WTC11 (cell line): ENCODE measurements at regions not wholly inside any gene's neighbourhood (a gene's known extent, or its start where the extent isn't known, plus 50 kb on each side); places are given as distances from the start of the nearest gene placed in this dataset.

Experiments
- ATAC-seq: fragments of 200-7000 bp; cut with Tn5 transposase; 2 replicates; pipeline ENCODE4 v1.10.0; 2021; ENCODE audit warnings: mild to moderate bottlenecking, moderate library complexity
- CTCF ChIA-PET: fragments of 300-600 bp; sonication (Branson Sonifier 250); formaldehyde crosslinking; loops from one replicate; lab custom pipeline; 2021; ENCODE audit warnings: antibody characterized with exemption; lab: Charles Lee
- POLR2A ChIA-PET: fragments of 350-600 bp; sonication (Branson Sonifier 250); formaldehyde crosslinking; loops from one replicate; lab custom pipeline; 2021; ENCODE audit warnings: antibody characterized with exemption; lab: Charles Lee
- DNase-seq: peaks from one replicate; pipeline ENCODE4 v3.0.0; 2021; ENCODE audit warnings: low spot score
- H3K27ac Mint-ChIP-seq: 2 replicates; pipeline ENCODE4 v1.8.0; 2021; ENCODE audit warnings: mixed read lengths
- H3K27me3 Mint-ChIP-seq: 2 replicates; pipeline ENCODE4 v1.8.0; 2021; ENCODE audit warnings: low read depth, mild to moderate bottlenecking, moderate library complexity, mixed read lengths
- H3K36me3 Mint-ChIP-seq: 2 replicates; pipeline ENCODE4 v1.8.0; 2021; ENCODE audit warnings: mixed read lengths
- H3K4me1 Mint-ChIP-seq: 2 replicates; pipeline ENCODE4 v1.8.0; 2022; ENCODE audit warnings: mixed read lengths
- H3K4me3 Mint-ChIP-seq: 2 replicates; pipeline ENCODE4 v1.8.0; 2021; ENCODE audit warnings: mild to moderate bottlenecking, moderate library complexity, mixed read lengths
- H3K9me3 Mint-ChIP-seq: 2 replicates; pipeline ENCODE4 v1.8.0; 2021; ENCODE audit warnings: mixed read lengths
- EMX1 ChIP-seq: fragments of 250-450 bp; sonication (Bioruptor Pico); IDR thresholded peaks from 2 replicates; pipeline ENCODE4 v1.8.0; 2021; ENCODE audit warnings: mild to moderate bottlenecking
- ERG ChIP-seq: fragments of 250-450 bp; sonication (Bioruptor Pico); IDR thresholded peaks from 2 replicates; pipeline ENCODE4 v1.8.0; 2021; ENCODE audit warnings: mild to moderate bottlenecking
- ESRRA ChIP-seq: sonication (generic); formaldehyde crosslinking; IDR thresholded peaks from 2 replicates; pipeline ENCODE4 v1.8.1; 2022; ENCODE audit warnings: mild to moderate bottlenecking, missing genetic modification reagents, borderline replicate concordance
- FOXP4 ChIP-seq: sonication (generic); formaldehyde crosslinking; IDR thresholded peaks from 2 replicates; pipeline ENCODE4 v1.8.0; 2022; ENCODE audit warnings: mild to moderate bottlenecking, missing genetic modification reagents
- GABPB1 ChIP-seq: sonication (generic); formaldehyde crosslinking; IDR thresholded peaks from 2 replicates; pipeline ENCODE4 v1.8.1; 2023; ENCODE audit warnings: mild to moderate bottlenecking, missing genetic modification reagents
- GRHL2 ChIP-seq: fragments of 250-450 bp; sonication (Bioruptor Pico); IDR thresholded peaks from 2 replicates; pipeline ENCODE4 v1.8.0; 2022; ENCODE audit warnings: mild to moderate bottlenecking, moderate library complexity; ENCODE audit not compliant: insufficient replicate concordance, severe bottlenecking
- IRF2 ChIP-seq: sonication (generic); formaldehyde crosslinking; IDR thresholded peaks from 2 replicates; pipeline ENCODE4 v1.8.0; 2022; ENCODE audit warnings: low read depth, missing genetic modification reagents, borderline replicate concordance
- MYBL2 ChIP-seq: sonication (generic); formaldehyde crosslinking; IDR thresholded peaks from 2 replicates; pipeline ENCODE4 v1.8.1; 2023; ENCODE audit warnings: mild to moderate bottlenecking, moderate library complexity, missing genetic modification reagents
- NFE2L1 ChIP-seq: sonication (generic); formaldehyde crosslinking; IDR thresholded peaks from 2 replicates; pipeline ENCODE4 v1.8.1; 2023; ENCODE audit warnings: missing genetic modification reagents
- SMAD3 ChIP-seq: sonication (generic); formaldehyde crosslinking; IDR thresholded peaks from 2 replicates; pipeline ENCODE4 v1.8.0; 2022; ENCODE audit warnings: missing genetic modification reagents, mild to moderate bottlenecking, borderline replicate concordance
- TCF7 ChIP-seq: sonication (generic); formaldehyde crosslinking; IDR thresholded peaks from 2 replicates; pipeline ENCODE4 v1.8.0; 2022; ENCODE audit warnings: mild to moderate bottlenecking, low read depth, missing genetic modification reagents, moderate library complexity
- ZBTB43 ChIP-seq: sonication (generic); formaldehyde crosslinking; IDR thresholded peaks from 2 replicates; pipeline ENCODE4 v1.8.1; 2023; ENCODE audit warnings: mild to moderate bottlenecking, missing genetic modification reagents
- ZNF396 ChIP-seq: fragments of 250-450 bp; sonication (Bioruptor Pico); IDR thresholded peaks from 2 replicates; pipeline ENCODE4 v1.8.0; 2021; ENCODE audit warnings: mild to moderate bottlenecking, moderate library complexity, borderline replicate concordance
- ZNF416 ChIP-seq: fragments of 250-450 bp; sonication (Bioruptor Pico); IDR thresholded peaks from 2 replicates; pipeline ENCODE4 v1.9.0; 2021; ENCODE audit warnings: mild to moderate bottlenecking, inconsistent platforms
- ZNF425 ChIP-seq: fragments of 250-450 bp; sonication (Bioruptor Pico); conservative IDR thresholded peaks from 2 replicates; pipeline ENCODE4 v1.9.0; 2021; ENCODE audit warnings: mild to moderate bottlenecking
- ZNF671 ChIP-seq: fragments of 250-450 bp; sonication (Bioruptor Pico); IDR thresholded peaks from 2 replicates; pipeline ENCODE4 v1.8.0; 2021; ENCODE audit warnings: mild to moderate bottlenecking
- TF ChIP-seq, protein P1 (sequence below): sonication (generic); formaldehyde crosslinking; IDR thresholded peaks from 2 replicates; pipeline ENCODE4 v1.8.0; 2022; ENCODE audit warnings: mild to moderate bottlenecking, missing genetic modification reagents
- TF ChIP-seq, protein P2 (sequence below): sonication (generic); formaldehyde crosslinking; IDR thresholded peaks from 2 replicates; pipeline ENCODE4 v1.8.1; 2022; ENCODE audit warnings: missing genetic modification reagents, borderline replicate concordance
- TF ChIP-seq, protein P3 (sequence below): fragments of 250-450 bp; sonication (Bioruptor Pico); IDR thresholded peaks from 2 replicates; pipeline ENCODE4 v1.9.0; 2021; ENCODE audit warnings: mild to moderate bottlenecking
- TF ChIP-seq, protein P4 (sequence below): sonication (generic); formaldehyde crosslinking; conservative IDR thresholded peaks from 2 replicates; pipeline ENCODE4 v1.8.1; 2022; ENCODE audit warnings: mild to moderate bottlenecking, missing genetic modification reagents

DNA sequence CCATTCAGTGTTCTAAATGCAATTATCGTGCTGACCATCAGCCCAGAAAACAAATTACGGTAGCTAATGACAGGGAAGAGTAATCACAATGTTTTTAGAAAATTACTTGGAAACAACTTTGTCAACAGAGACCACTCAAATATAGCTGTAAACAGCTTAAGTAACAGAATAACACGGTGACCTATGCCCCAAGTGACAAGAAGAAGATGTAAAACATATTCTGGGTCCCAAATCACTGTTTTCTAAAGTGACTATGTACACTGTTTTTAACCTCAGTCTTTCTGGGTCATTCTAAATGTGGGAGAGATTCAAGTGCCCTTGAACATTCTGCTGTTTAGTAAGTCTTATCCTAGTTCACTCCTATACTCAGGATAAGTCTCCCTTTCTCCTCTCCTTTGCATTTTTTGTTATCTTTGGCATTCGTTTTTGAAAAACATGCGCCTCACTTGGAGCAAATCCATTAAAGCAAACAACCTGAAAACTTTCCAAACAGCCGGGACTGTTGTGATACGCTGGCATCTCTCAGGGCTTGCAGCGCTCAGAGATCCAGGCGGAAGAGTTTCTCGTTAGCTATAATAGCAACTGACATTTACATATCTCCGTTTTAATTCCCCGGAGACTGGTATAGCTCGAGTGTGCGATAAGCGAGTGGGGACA is 114.5 kb upstream of the SOX4 start (continued):
- no peak for TF ChIP-seq ZBTB43 (CRISPR knock-in tag)
- no peak for TF ChIP-seq IRF2
- TF ChIP-seq ESRRA (CRISPR knock-in tag), result no peak
- TF ChIP-seq, protein P1, sequence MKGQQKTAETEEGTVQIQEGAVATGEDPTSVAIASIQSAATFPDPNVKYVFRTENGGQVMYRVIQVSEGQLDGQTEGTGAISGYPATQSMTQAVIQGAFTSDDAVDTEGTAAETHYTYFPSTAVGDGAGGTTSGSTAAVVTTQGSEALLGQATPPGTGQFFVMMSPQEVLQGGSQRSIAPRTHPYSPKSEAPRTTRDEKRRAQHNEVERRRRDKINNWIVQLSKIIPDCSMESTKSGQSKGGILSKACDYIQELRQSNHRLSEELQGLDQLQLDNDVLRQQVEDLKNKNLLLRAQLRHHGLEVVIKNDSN (CRISPR knock-in tag), result no peak
- no peak for TF ChIP-seq GABPB1 (CRISPR knock-in tag)
- TF ChIP-seq TCF7 (CRISPR knock-in tag), result no peak
- TF ChIP-seq ERG, result no peak
- TF ChIP-seq ZNF671, result no peak
- no peak for TF ChIP-seq GRHL2 (CRISPR knock-in tag)

- H3K27ac Mint-ChIP-seq, result no peak overlapping the region
- no peak overlapping the region for H3K4me3 Mint-ChIP-seq
- TF ChIP-seq EMX1 (CRISPR knock-in tag) (no peak), TCF7 (CRISPR knock-in tag) (no peak)
- TF ChIP-seq, protein P2, sequence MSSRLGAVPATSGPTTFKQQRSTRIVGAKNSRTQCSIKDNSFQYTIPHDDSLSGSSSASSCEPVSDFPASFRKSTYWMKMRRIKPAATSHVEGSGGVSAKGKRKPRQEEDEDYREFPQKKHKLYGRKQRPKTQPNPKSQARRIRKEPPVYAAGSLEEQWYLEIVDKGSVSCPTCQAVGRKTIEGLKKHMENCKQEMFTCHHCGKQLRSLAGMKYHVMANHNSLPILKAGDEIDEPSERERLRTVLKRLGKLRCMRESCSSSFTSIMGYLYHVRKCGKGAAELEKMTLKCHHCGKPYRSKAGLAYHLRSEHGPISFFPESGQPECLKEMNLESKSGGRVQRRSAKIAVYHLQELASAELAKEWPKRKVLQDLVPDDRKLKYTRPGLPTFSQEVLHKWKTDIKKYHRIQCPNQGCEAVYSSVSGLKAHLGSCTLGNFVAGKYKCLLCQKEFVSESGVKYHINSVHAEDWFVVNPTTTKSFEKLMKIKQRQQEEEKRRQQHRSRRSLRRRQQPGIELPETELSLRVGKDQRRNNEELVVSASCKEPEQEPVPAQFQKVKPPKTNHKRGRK, result no peak
- peaks cover 2% of the 10 kb centered on the region; the same call in 1 of the 2 replicates for H3K4me1 Mint-ChIP-seq
- ChIA-PET CTCF (interaction anchor here (0.6 kb wide), 1 partner anchor 49 kb away, joined by 4 read pairs; no protein-coding TSS in a partner anchor), POLR2A (no interaction called here)
- DNase-seq (no peak), ATAC-seq (no peak)
- no peaks in the 10 kb centered on the region for H3K36me3 Mint-ChIP-seq
- no peaks in the 10 kb centered on the region for H3K9me3 Mint-ChIP-seq
- no peaks in the 10 kb centered on the region for H3K27me3 Mint-ChIP-seq
Measured at GRCh38 chr6:21486115-21486514, 107.4 kb upstream of the SOX4 start.

GRCh38 chr6:21489826-21490225 is 103.7 kb upstream of the SOX4 start:
- peaks cover 2% of the 10 kb centered on the region; the same call in 1 of the 2 replicates for H3K4me1 Mint-ChIP-seq
- peaks cover 2% of the 10 kb centered on the region; the same call in 1 of the 2 replicates for H3K27me3 Mint-ChIP-seq
- H3K9me3 Mint-ChIP-seq, result no peaks in the 10 kb centered on the region
- no peaks in the 10 kb centered on the region for H3K36me3 Mint-ChIP-seq
- CTCF ChIA-PET, result no interaction called here
- ATAC-seq, result no peak
- H3K27ac Mint-ChIP-seq, result no peak overlapping the region
- DNase-seq, result no peak
- POLR2A ChIA-PET, result no interaction called here
- no peak overlapping the region for H3K4me3 Mint-ChIP-seq
- no peak for TF ChIP-seq ESRRA (CRISPR knock-in tag)
- no peak for TF ChIP-seq SMAD3 (CRISPR knock-in tag)

DNA sequence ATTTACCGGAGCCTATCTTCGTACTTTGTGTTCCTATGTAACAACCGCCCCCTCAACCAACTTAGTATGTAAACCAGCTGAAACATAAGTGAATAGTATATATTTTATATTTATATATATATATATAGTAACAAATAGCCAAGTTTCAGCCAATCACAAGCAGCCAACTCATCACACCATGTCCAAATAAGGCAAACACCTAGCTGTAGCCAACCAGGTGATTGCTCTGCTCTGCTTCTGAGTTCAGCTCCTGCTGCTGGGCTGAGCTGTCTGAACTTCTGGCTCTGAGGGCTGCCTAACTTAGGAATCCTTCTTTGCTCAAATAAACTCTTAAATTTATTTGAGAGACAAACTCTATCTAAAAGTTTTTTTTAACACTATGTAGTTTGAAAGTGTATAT is 101.6 kb upstream of the SOX4 start:
- no peak overlapping the region for H3K27ac Mint-ChIP-seq
- no peaks in the 10 kb centered on the region for H3K9me3 Mint-ChIP-seq
- peaks cover 2% of the 10 kb centered on the region; the same call in 1 of the 2 replicates for H3K27me3 Mint-ChIP-seq
- no peaks in the 10 kb centered on the region for H3K36me3 Mint-ChIP-seq
- no peak overlapping the region for H3K4me3 Mint-ChIP-seq
- ChIA-PET CTCF (interaction anchor here (0.6 kb wide), 1 partner anchor 397 kb away, joined by 3 read pairs; no protein-coding TSS in a partner anchor), POLR2A (no interaction called here)
- ATAC-seq (no peak), DNase-seq (no peak)
- peaks cover 2% of the 10 kb centered on the region; the same call in 1 of the 2 replicates for H3K4me1 Mint-ChIP-seq
- TF ChIP-seq ZNF396 (CRISPR knock-in tag) (no peak), ZNF416 (CRISPR knock-in tag) (no peak), MYBL2 (no peak), NFE2L1 (CRISPR knock-in tag) (no peak), ZNF425 (CRISPR knock-in tag) (no peak), FOXP4 (CRISPR knock-in tag) (no peak)
- TF ChIP-seq, protein P3, sequence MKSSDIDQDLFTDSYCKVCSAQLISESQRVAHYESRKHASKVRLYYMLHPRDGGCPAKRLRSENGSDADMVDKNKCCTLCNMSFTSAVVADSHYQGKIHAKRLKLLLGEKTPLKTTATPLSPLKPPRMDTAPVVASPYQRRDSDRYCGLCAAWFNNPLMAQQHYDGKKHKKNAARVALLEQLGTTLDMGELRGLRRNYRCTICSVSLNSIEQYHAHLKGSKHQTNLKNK, result no peak
- TF ChIP-seq, protein P4, sequence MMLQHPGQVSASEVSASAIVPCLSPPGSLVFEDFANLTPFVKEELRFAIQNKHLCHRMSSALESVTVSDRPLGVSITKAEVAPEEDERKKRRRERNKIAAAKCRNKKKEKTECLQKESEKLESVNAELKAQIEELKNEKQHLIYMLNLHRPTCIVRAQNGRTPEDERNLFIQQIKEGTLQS (CRISPR knock-in tag), result no peak
